ENCODE measurements at regions not wholly inside any gene's neighbourhood (a gene's known extent, or its start where the extent isn't known, plus 50 kb on each side); places are given as distances from the start of the nearest gene placed in this dataset.
"Not testable (repeated sequence)": the region's sequence is repeated elsewhere in the genome, so short reads cannot be mapped to it uniquely, and the experiment has no call there.

DNA sequence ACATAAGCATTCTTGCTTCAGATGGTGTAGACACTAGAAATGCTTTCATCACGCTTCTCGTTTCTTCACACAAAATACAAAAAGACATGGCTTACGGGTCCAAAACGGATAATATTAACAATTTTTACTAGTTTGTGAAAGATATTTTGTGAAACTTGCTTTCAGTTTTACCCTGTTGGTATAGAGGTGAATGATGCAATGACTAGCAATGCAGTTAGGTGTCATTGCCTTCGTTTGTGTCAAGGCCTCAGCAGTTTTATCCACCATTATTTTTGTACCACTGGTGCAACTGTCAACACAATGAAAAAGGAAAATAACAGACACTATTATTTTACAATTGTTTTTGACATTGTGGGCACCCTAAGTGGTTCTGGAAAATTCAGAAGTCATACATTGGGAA is 323.0 kb downstream of the FLRT2 start:
- CTCF ChIA-PET = no interaction called here
- no TSS peak for BruUV-seq (replicated peaks)

DNA sequence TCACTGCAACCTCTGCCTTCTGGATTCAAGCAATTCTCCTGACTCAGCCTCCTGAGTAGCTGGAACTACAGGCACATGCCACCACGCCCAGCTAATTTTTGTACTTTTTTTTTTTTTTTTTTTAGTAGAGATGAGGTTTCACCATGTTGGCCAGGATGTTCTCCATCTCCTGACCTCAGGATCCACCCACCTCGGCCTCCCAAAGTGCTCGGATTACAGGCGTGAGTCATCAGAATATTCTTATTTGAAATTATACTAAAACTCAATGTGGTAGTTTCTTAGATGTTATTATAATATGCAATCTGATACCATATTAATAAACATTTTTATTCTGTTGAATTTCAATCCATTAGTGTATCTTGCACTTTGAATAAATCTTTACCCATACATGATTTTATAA is 322.2 kb downstream of the FLRT2 start:
- H3K4me3 ChIP-seq (ENCODE audit: low read depth, low read length, poor library complexity, severe bottlenecking); H3K9me3 ChIP-seq (ENCODE audit: low read depth, low read length, poor library complexity, severe bottlenecking); CTCF ChIA-PET; H3K27me3 ChIP-seq (replicated peaks; ENCODE audit: insufficient read depth, low read depth, low read length, poor library complexity); DNase-seq (ENCODE audit: low spot score); BruUV-seq (replicated peaks); POLR2A ChIA-PET (ENCODE audit: low non-redundant PET); H3K36me3 ChIP-seq (ENCODE audit: insufficient read depth, low read length, poor library complexity, severe bottlenecking); H3K4me1 ChIP-seq (ENCODE audit: insufficient read depth, low read length, poor library complexity, severe bottlenecking); H3K27ac ChIP-seq (ENCODE audit: low read depth, low read length, poor library complexity, severe bottlenecking): not testable (repeated sequence)
- intact Hi-C loops (cut with micrococcal nuclease; ENCODE audit: unreplicated experiment) = loop anchor here (10.0 kb wide), 1 partner anchor 203 kb away; no protein-coding TSS in a partner anchor

More for the DNA sequence above, 323.0 kb downstream of the FLRT2 start:
- TF ChIP-seq EZH2 (IDR thresholded peaks at IDR 0.05; ENCODE audit: borderline replicate concordance, low read depth, low read length, poor library complexity, severe bottlenecking) = no peak
- TF ChIP-seq, protein P1, sequence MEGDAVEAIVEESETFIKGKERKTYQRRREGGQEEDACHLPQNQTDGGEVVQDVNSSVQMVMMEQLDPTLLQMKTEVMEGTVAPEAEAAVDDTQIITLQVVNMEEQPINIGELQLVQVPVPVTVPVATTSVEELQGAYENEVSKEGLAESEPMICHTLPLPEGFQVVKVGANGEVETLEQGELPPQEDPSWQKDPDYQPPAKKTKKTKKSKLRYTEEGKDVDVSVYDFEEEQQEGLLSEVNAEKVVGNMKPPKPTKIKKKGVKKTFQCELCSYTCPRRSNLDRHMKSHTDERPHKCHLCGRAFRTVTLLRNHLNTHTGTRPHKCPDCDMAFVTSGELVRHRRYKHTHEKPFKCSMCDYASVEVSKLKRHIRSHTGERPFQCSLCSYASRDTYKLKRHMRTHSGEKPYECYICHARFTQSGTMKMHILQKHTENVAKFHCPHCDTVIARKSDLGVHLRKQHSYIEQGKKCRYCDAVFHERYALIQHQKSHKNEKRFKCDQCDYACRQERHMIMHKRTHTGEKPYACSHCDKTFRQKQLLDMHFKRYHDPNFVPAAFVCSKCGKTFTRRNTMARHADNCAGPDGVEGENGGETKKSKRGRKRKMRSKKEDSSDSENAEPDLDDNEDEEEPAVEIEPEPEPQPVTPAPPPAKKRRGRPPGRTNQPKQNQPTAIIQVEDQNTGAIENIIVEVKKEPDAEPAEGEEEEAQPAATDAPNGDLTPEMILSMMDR (conservative IDR thresholded peaks at IDR 0.05; ENCODE audit: low read depth, low read length) = no peak
- intact Hi-C loops (cut with micrococcal nuclease; ENCODE audit: unreplicated experiment) = loop anchor here (10.0 kb wide), 1 partner anchor 202 kb away; no protein-coding TSS in a partner anchor
- no peaks in the 10 kb centered on the region for H3K4me1 ChIP-seq (ENCODE audit: insufficient read depth, low read length, poor library complexity, severe bottlenecking)
- no peak for DNase-seq (ENCODE audit: low spot score)
- H3K9me3 ChIP-seq (ENCODE audit: low read depth, low read length, poor library complexity, severe bottlenecking) = no peaks in the 10 kb centered on the region
- POLR2A ChIA-PET (ENCODE audit: low non-redundant PET) = no interaction called here
- no peaks in the 10 kb centered on the region for H3K27me3 ChIP-seq (replicated peaks; ENCODE audit: insufficient read depth, low read depth, low read length, poor library complexity)
- no peak overlapping the region for H3K27ac ChIP-seq (ENCODE audit: low read depth, low read length, poor library complexity, severe bottlenecking)
- H3K36me3 ChIP-seq (ENCODE audit: insufficient read depth, low read length, poor library complexity, severe bottlenecking) = no peaks in the 10 kb centered on the region
- no peak overlapping the region for H3K4me3 ChIP-seq (ENCODE audit: low read depth, low read length, poor library complexity, severe bottlenecking)

DNA sequence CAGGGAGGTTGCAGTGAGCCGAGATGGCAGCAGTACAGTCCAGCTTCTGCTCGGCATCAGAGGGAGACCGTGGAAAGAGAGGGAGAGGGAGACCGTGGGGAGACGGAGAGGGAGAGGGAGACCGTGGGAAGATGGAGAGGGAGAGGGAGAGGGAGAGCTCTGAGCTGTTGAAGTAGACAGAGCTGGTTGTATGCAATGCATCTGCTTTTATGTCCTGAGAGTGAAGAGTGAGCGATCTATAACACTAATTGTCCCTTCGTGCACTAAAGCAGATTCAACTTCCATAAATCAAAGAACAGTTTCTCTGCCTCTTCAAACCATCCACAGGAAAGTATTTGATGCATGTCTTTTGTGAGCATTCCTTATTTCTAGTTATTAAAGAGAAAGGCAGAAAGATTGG is 300.6 kb downstream of the FLRT2 start:
- H3K9me3 ChIP-seq (ENCODE audit: low read depth, low read length, poor library complexity, severe bottlenecking); CTCF ChIA-PET; intact Hi-C loops (cut with micrococcal nuclease; ENCODE audit: unreplicated experiment); BruUV-seq (replicated peaks); H3K4me3 ChIP-seq (ENCODE audit: low read depth, low read length, poor library complexity, severe bottlenecking); H3K4me1 ChIP-seq (ENCODE audit: insufficient read depth, low read length, poor library complexity, severe bottlenecking); H3K27ac ChIP-seq (ENCODE audit: low read depth, low read length, poor library complexity, severe bottlenecking); DNase-seq (ENCODE audit: low spot score); H3K36me3 ChIP-seq (ENCODE audit: insufficient read depth, low read length, poor library complexity, severe bottlenecking); H3K27me3 ChIP-seq (replicated peaks; ENCODE audit: insufficient read depth, low read depth, low read length, poor library complexity); POLR2A ChIA-PET (ENCODE audit: low non-redundant PET): not testable (repeated sequence)

- H3K36me3 ChIP-seq (ENCODE audit: insufficient read depth, low read length, poor library complexity, severe bottlenecking); H3K4me3 ChIP-seq (ENCODE audit: low read depth, low read length, poor library complexity, severe bottlenecking); intact Hi-C loops (cut with micrococcal nuclease; ENCODE audit: unreplicated experiment); H3K27ac ChIP-seq (ENCODE audit: low read depth, low read length, poor library complexity, severe bottlenecking); H3K9me3 ChIP-seq (ENCODE audit: low read depth, low read length, poor library complexity, severe bottlenecking); DNase-seq (ENCODE audit: low spot score); POLR2A ChIA-PET (ENCODE audit: low non-redundant PET); CTCF ChIA-PET; H3K4me1 ChIP-seq (ENCODE audit: insufficient read depth, low read length, poor library complexity, severe bottlenecking); H3K27me3 ChIP-seq (replicated peaks; ENCODE audit: insufficient read depth, low read depth, low read length, poor library complexity); BruUV-seq (replicated peaks): not testable (repeated sequence)
Observed at GRCh38 chr14:85829601-85830000, 299.7 kb downstream of the FLRT2 start.

- BruUV-seq (replicated peaks) = no TSS peak
- CTCF ChIA-PET = no interaction called here
- no peaks in the 10 kb centered on the region for H3K36me3 ChIP-seq (ENCODE audit: insufficient read depth, low read length, poor library complexity, severe bottlenecking)
Observed at GRCh38 chr14:85824526-85824925, 294.6 kb downstream of the FLRT2 start.

More at GRCh38 chr14:85824526-85824925, 294.6 kb downstream of the FLRT2 start:
- H3K4me1 ChIP-seq (ENCODE audit: insufficient read depth, low read length, poor library complexity, severe bottlenecking) = no peaks in the 10 kb centered on the region
- H3K4me3 ChIP-seq (ENCODE audit: low read depth, low read length, poor library complexity, severe bottlenecking) = no peak overlapping the region
- TF ChIP-seq, protein P1 (conservative IDR thresholded peaks at IDR 0.05; ENCODE audit: low read depth, low read length) = no peak
- TF ChIP-seq EZH2 (IDR thresholded peaks at IDR 0.05; ENCODE audit: borderline replicate concordance, low read depth, low read length, poor library complexity, severe bottlenecking) = no peak
- H3K27ac ChIP-seq (ENCODE audit: low read depth, low read length, poor library complexity, severe bottlenecking) = no peak overlapping the region
- POLR2A ChIA-PET (ENCODE audit: low non-redundant PET) = no interaction called here
- intact Hi-C loops (cut with micrococcal nuclease; ENCODE audit: unreplicated experiment) = no loop called here
- H3K27me3 ChIP-seq (replicated peaks; ENCODE audit: insufficient read depth, low read depth, low read length, poor library complexity) = no peaks in the 10 kb centered on the region
- no peaks in the 10 kb centered on the region for H3K9me3 ChIP-seq (ENCODE audit: low read depth, low read length, poor library complexity, severe bottlenecking)
- no peak for DNase-seq (ENCODE audit: low spot score)
